HG03521 (cell line): ENCODE measurements at regions not wholly inside any gene's neighbourhood (a gene's known extent, or its start where the extent isn't known, plus 50 kb on each side); places are given as distances from the start of the nearest gene placed in this dataset.
"Not testable (repeated sequence)": the region's sequence is repeated elsewhere in the genome, so short reads cannot be mapped to it uniquely, and the experiment has no call there.

Source experiments
- ATAC-seq: cut with Tn5 transposase; IDR thresholded peaks from one replicate; pipeline ENCODE4 v1.9.1; 2021; ENCODE audit warnings: mild to moderate bottlenecking, moderate library complexity; ENCODE audit not compliant: unreplicated experiment

DNA sequence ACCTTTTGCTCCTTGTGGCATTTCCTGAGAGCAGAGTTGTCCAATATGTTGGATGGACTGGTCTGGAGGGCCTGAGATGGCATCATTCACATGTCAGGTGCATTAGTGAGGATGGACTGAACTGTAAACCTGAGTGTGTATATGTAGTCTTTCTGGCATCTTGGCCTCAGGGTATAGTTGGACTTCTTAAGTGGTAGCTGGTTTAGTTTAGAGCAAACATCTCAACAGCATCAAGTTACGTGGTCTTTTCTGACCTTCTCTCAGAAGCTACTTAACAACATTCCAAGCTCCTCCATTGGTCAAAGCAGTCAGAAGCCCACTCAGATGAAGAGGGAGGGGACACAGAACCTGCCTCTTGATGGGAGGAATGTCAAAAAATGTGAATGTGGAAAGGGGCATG, 829.9 kb downstream of the METTL15 start:
- ATAC-seq = no peak

GRCh38 chr11:28932940-28933339, 824.8 kb downstream of the METTL15 start:
- no peak for ATAC-seq

DNA sequence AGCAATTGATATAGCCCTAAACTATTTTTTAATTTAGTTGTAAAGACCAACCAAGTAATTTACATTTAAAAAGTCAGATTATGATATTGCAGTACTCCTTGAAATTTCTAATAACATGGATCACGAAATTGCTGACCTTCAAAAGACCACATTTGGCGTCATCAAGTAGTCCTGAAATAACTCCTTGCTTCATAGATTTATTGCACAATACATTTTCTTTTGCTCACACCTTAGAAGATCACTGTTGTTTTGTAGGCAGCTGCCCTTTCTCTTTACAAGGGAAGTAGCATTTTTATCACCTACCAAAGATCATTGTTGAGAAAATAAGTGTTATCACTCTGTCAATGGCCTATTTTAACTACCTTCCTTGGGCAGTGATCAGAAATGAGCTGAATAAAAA, 815.8 kb downstream of the METTL15 start:
- no peak for ATAC-seq

GRCh38 chr11:28922386-28922981, 814.3 kb downstream of the METTL15 start:
- no peak for ATAC-seq

- no peak for ATAC-seq
Observed at GRCh38 chr11:28919194-28919593, 811.0 kb downstream of the METTL15 start.

DNA sequence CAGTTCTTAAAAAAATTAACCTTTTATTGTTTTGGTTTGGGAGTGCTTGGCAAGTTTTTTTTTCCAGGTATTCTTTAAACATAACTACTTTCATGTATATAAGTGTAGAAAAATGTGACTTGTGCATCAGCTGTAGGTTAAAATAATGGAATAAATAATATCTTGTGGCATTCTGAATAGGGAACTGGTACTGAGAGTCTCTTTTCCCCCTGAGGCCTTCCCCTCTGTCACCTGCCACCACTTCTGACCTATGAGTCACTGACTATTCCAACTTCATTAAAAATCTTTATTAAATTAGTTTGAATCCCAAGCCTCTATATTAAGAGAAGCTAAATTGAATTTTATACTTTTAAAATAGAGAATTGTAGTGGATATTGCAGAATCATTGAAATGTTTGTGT, 805.7 kb downstream of the METTL15 start:
- no peak for ATAC-seq

DNA sequence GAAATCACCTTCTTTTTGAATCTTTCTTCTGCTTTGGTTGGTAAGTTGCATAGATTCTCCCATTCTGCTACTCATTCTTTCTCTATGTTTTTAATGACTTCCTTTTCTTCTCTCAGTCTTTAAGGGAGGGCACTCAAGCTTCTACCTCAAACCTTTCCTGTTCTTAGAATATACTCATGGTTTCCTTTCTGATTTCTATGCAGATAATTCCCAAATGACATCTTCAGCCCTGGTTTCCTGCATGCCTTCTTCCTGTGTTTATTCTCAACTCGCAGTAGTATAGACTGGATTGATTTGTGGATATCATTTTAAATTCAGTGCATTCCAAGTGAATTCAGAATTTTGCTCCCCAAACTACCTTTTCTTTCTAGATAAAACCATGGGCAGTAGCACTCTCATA, 803.6 kb downstream of the METTL15 start:
- no peak for ATAC-seq

- ATAC-seq = no peak
Observed at GRCh38 chr11:28910926-28911325, 802.7 kb downstream of the METTL15 start.

GRCh38 chr11:28903716-28904115, 795.5 kb downstream of the METTL15 start:
- no peak for ATAC-seq

- no peak for ATAC-seq
Observed at GRCh38 chr11:28900427-28900826, 792.2 kb downstream of the METTL15 start.

GRCh38 chr11:28899706-28900105, 791.5 kb downstream of the METTL15 start:
- ATAC-seq = no peak

DNA sequence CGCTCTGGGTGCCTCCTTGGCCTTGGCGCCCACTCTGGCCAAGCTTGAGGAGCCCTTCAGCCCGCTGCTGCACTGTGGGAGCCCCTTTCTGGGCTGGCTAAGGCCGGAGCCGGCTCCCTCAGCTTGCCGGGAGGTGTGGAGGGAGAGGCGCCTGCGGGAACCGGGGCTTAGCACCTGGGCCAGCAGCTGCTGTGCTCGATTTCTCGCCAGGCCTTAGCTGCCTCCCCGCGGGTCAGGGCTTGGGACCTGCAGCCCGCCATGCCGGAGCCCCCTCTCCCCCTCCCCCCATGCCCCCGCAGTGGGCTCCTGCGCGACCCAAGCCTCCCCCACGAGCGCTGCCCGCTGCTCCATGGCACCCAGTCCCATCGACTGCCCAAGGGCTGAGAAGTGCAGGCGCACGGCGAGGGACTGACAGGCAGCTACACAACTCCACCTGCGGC, 782.4 kb downstream of the METTL15 start:
- ATAC-seq = not testable (repeated sequence)

DNA sequence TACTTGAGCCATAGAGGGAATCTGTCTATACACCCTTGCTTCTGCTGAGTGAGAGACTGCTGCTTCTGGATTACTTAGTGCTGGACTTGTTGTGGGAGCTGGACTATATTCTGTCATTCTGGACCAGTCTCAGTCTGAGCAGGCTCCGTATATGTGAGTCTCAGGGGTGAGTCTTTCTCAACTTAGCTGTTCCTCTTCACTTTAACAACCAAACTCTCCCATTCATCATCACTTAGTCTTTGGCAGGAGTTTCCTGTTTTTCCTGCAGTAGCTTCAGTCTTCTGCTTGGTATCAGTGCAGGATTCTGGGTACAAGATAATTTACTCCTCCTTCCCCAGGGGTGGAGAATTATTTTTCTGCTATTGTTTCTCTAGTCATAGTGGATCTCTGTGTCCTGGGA, 779.5 kb downstream of the METTL15 start:
- no peak for ATAC-seq

- no peak for ATAC-seq
Observed at GRCh38 chr11:28879869-28880268, 771.7 kb downstream of the METTL15 start.

- no peak for ATAC-seq
Observed at GRCh38 chr11:28878025-28878424, 769.8 kb downstream of the METTL15 start.

DNA sequence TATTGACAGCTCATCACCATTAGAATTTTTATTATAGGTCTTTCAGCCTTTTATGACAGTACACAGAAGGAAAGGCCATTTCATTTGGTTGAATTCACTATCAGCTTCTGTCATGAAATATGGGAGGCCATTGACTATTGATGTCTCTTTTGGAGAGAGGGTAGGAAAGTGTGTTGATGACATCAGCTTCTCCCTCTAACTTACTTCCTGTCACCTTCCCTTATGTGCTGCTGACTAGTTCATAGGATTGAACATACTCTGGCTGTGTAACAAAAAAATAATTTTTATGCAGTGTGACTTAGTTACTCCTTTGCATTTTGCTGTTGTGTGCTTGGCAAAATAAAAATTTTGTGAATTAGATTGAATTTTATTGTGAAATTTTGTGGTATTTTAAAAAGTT, 769.2 kb downstream of the METTL15 start:
- no peak for ATAC-seq

DNA sequence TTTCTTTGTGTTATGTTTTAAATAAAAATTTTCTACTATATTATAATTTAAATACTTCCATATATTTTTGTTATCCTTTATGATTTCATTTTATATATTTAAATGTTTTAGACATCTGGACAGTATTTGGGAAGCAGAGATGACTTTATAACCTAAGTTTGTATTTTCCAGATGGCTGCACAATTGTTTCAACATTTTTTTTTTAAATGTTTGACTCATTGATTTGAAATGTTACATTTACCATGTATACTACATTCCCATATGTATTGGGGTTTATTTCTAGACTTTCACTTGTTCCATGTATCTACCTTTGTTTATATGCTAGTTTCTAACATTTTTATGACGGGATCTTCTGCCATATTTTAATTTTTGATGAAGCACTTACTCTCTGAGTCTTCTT, 766.5 kb downstream of the METTL15 start:
- no peak for ATAC-seq

DNA sequence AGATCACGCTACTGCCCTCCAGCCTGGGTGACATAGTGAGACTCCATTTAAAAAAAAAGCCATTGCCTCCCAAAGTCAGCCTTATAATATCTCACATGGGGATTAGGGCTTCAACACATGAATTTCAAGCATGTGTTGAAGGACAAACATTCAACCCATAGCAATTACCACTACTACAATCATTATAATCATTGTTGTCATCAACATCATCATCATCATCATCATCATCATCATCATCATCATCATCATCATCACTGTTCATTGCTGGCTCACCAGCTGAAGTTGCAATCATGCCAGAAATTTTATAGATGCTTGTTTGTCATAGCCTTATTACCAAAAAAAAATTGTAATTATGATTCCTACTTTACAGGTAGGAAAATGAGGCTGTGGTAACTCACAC, 762.9 kb downstream of the METTL15 start:
- ATAC-seq = no peak

DNA sequence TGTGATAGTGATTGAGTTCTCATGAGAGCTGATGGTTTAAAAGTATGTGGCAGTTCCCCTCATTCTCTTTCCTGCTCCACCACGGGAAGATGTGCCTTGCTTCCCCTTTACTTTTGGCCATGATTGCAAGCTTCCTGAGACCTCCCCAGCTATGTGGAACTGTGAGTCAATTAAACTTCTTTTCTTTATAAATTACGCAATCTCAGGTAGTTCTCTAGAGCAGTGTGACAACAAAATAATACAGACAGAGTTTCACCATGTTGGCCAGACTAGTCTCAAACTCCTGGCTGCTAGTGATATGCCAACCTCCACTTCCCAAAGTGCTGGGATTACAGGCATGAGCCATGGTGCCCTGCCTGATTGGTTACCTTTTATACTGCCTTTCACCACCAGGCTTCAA, 755.2 kb downstream of the METTL15 start:
- ATAC-seq = no peak

- ATAC-seq = no peak
Observed at GRCh38 chr11:28860893-28861292, 752.7 kb downstream of the METTL15 start.

DNA sequence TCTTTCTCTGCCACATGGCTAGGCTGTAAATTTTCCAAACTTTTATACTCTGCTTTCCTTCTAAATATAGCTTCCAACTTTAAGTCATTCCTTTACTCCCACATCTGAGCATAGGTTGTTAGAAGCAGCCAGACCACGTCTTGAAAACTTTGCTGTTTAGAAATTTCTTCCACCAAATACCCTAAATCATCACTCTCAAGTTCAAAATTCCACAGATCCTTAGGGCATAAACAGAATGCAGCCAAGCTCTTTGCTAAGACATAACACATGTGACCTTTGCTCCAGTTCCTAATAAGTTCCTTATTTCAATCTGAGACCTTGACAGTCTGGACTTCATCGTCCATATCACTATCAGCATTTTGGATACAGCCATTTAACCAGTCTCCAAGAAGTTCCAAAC, 749.9 kb downstream of the METTL15 start:
- no peak for ATAC-seq

GRCh38 chr11:28849053-28849452, 740.9 kb downstream of the METTL15 start:
- ATAC-seq = no peak

GRCh38 chr11:28842716-28843115, 734.5 kb downstream of the METTL15 start:
- ATAC-seq = no peak
